Liver (tissue), 7 donors: ENCODE measurements at regions not wholly inside any gene's neighbourhood (a gene's known extent, or its start where the extent isn't known, plus 50 kb on each side); places are given as distances from the start of the nearest gene placed in this dataset.

Source experiments
- DNase-seq: peaks from one replicate; pipeline ENCODE4 v3.0.0-alpha.2; 2017; ENCODE audit warnings: low spot score
- H3K27ac ChIP-seq, 2 donors: one replicate each; pipeline ENCODE4 v1.7.0; 2013; ENCODE audit warnings: inconsistent platforms in 2 of 2, low read length in 2 of 2, control low read depth in 1 of 2, low read depth in 1 of 2, mild to moderate bottlenecking in 1 of 2
- H3K27me3 ChIP-seq, 4 donors: one replicate each; pipeline versions ENCODE4 v1.6.1 to v1.7.0; 2013; ENCODE audit warnings: low read length in 3 of 4, inconsistent platforms in 1 of 4, mild to moderate bottlenecking in 1 of 4, moderate library complexity in 1 of 4; ENCODE audit not compliant: control insufficient read depth in 4 of 4, insufficient read depth in 4 of 4
- H3K36me3 ChIP-seq, 4 donors: one replicate each; pipeline versions ENCODE4 v1.6.1 to v1.7.0; 2013; ENCODE audit warnings: low read length in 3 of 4, mild to moderate bottlenecking in 3 of 4, low read depth in 1 of 4, moderate library complexity in 1 of 4; ENCODE audit not compliant: control insufficient read depth in 4 of 4, insufficient read depth in 3 of 4
- H3K4me1 ChIP-seq, 4 donors: one replicate each; pipeline versions ENCODE4 v1.6.1 to v1.7.0; 2013; ENCODE audit warnings: low read length in 3 of 4, mild to moderate bottlenecking in 3 of 4, moderate library complexity in 1 of 4; ENCODE audit not compliant: control insufficient read depth in 4 of 4, insufficient read depth in 4 of 4
- H3K4me3 ChIP-seq, 3 donors: one replicate each; pipeline versions ENCODE4 v1.6.1 to v1.7.0; 2013; ENCODE audit warnings: low read length in 3 of 3, control low read depth in 1 of 3, low read depth in 1 of 3, mild to moderate bottlenecking in 1 of 3
- H3K9ac ChIP-seq, 2 donors: one replicate each; pipeline ENCODE4 v1.7.0; 2013; ENCODE audit warnings: low read length in 2 of 2, mild to moderate bottlenecking in 2 of 2, moderate library complexity in 2 of 2, control low read depth in 1 of 2, low read depth in 1 of 2
- H3K9me3 ChIP-seq, 4 donors: one replicate each; pipeline versions ENCODE4 v1.6.1 to v1.7.0; 2013; ENCODE audit warnings: low read length in 3 of 4; ENCODE audit not compliant: control insufficient read depth in 4 of 4
- ATF3 ChIP-seq: IDR thresholded peaks from 2 replicates; pipeline ENCODE4 v1.6.1; 2016; ENCODE audit warnings: antibody characterized with exemption
- CTCF ChIP-seq: fragments of 150-350 bp; IDR thresholded peaks from 2 replicates; pipeline ENCODE4 v1.5.1; 2017; ENCODE audit warnings: improper control_type of control experiment, low read depth, low read length; ENCODE audit not compliant: missing input control
- FOXA1 ChIP-seq: IDR thresholded peaks from 2 replicates; pipeline ENCODE4 v1.6.1; 2016; ENCODE audit warnings: antibody characterized with exemption
- FOXA2 ChIP-seq: IDR thresholded peaks from 2 replicates; pipeline ENCODE4 v1.6.1; 2016; ENCODE audit warnings: antibody characterized with exemption
- GABPA ChIP-seq, 2 donors: IDR thresholded peaks in 1 of 2; conservative IDR thresholded peaks in 1 of 2; 2 replicates each; pipeline ENCODE4 v1.6.1; 2016; ENCODE audit warnings: antibody characterized with exemption in 2 of 2, mild to moderate bottlenecking in 1 of 2, moderate library complexity in 1 of 2
- HNF4A ChIP-seq, 2 donors: conservative IDR thresholded peaks; 2 replicates each; pipeline ENCODE4 v1.6.1; 2016; ENCODE audit warnings: antibody characterized with exemption in 2 of 2, mild to moderate bottlenecking in 2 of 2
- HNF4G ChIP-seq: IDR thresholded peaks from 2 replicates; pipeline ENCODE4 v1.6.1; 2016; ENCODE audit warnings: antibody characterized with exemption
- JUND ChIP-seq, 2 donors: IDR thresholded peaks; 2 replicates each; pipeline ENCODE4 v1.6.1; 2016; ENCODE audit warnings: antibody characterized with exemption in 2 of 2
- MAX ChIP-seq: IDR thresholded peaks from 2 replicates; pipeline ENCODE4 v1.6.1; 2016; ENCODE audit warnings: antibody characterized with exemption
- NR2F2 ChIP-seq: IDR thresholded peaks from 2 replicates; pipeline ENCODE4 v1.6.1; 2016; ENCODE audit warnings: antibody characterized with exemption
- REST ChIP-seq: IDR thresholded peaks from 2 replicates; pipeline ENCODE4 v1.6.1; 2016; ENCODE audit warnings: antibody characterized with exemption, mild to moderate bottlenecking
- RXRA ChIP-seq, 2 donors: IDR thresholded peaks; 2 replicates each; pipeline ENCODE4 v1.6.1; 2017 to 2018; ENCODE audit warnings: antibody characterized with exemption in 2 of 2, mild to moderate bottlenecking in 1 of 2
- TAF1 ChIP-seq: conservative IDR thresholded peaks from 2 replicates; pipeline ENCODE4 v1.6.1; 2016; ENCODE audit warnings: antibody characterized with exemption, mild to moderate bottlenecking
- YY1 ChIP-seq: IDR thresholded peaks from 2 replicates; pipeline ENCODE4 v1.6.1; 2016; ENCODE audit warnings: antibody characterized with exemption, mild to moderate bottlenecking
- ZBTB33 ChIP-seq: IDR thresholded peaks from 2 replicates; pipeline ENCODE4 v1.6.1; 2016; ENCODE audit warnings: antibody characterized with exemption
- donor health status: healthy.
- donor health status: healthy.
- donor health status: healthy.
- donor health status: healthy.

- no peak for TF ChIP-seq REST
- no peak for TF ChIP-seq RXRA (IDR thresholded peaks at IDR 0.05)
- no peak for TF ChIP-seq NR2F2
- TF ChIP-seq TAF1: no peak
- no peak for TF ChIP-seq FOXA1
- no peak for TF ChIP-seq HNF4G
- no peak for TF ChIP-seq ATF3
These were observed 151.7 kb upstream of the POU5F2 start (continued) for GRCh38 chr5:93893075-93893474.

GRCh38 chr5:93892481-93892880 is 151.1 kb upstream of the POU5F2 start:
- no peaks in the 10 kb centered on the region for H3K36me3 ChIP-seq
- TF ChIP-seq ZBTB33 (no peak), RXRA (IDR thresholded peaks at IDR 0.05) (no peak), ATF3 (no peak), HNF4G (no peak), HNF4A (conservative IDR thresholded peaks at IDR 0.05) (no peak), GABPA (IDR thresholded peaks at IDR 0.05 in 1 of 2, conservative IDR thresholded peaks at IDR 0.05 in 1 of 2) (no peak), FOXA2 (no peak), MAX (no peak), FOXA1 (no peak), CTCF (no peak), NR2F2 (no peak), YY1 (no peak), JUND (IDR thresholded peaks at IDR 0.05) (no peak)
- H3K27me3 ChIP-seq: no peaks in the 10 kb centered on the region
- H3K9me3 ChIP-seq: no peaks in the 10 kb centered on the region
- H3K4me1 ChIP-seq: peaks cover 1 to 6% (median 4%) of the 10 kb centered on the region in 4 donors
- H3K4me3 ChIP-seq: no peak overlapping the region
- DNase-seq: no peak
- H3K9ac ChIP-seq: no peak overlapping the region
- H3K27ac ChIP-seq: no peak overlapping the region
